ENCODE measurements at regions not wholly inside any gene's neighbourhood (a gene's known extent, or its start where the extent isn't known, plus 50 kb on each side); places are given as distances from the start of the nearest gene placed in this dataset.

DNA sequence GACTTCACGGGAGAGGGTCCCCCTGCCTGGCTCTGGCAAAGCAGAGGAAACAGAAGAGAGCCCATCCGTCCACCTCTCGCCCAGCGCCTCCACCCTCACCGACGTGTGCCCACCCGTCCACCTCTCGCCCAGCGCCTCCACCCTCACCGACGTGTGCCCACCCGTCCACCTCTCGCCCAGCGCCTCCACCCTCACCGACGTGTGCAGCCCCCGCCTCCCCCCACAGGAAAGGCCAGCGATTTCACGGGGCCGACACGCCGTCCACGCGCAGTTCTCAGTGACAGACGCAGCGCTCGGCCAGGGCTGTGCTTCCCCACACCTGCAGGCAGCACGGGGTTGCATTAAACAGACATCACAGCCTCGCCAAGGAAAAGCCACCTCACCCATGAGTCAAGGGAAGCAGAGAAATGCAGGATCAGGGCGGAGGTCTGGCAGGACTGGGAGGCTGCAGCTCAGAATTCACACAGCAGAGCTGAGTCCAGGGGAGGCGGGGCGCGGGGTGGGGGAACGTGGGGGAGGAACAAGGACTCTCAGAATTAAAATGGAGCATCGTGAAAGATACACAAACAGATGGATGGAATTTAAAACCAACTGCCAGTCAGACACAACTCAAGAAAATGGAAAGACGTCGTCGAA, 377.7 kb downstream of the BRD1 start:
- intact Hi-C loops (cut with DNase I), result no loop called here
- WGBS, 2 donors, result 35 to 36% methylated on average over 38 of the region's 38 CpGs
- no peak for DNase-seq

GRCh38 chr22:49449377-49449776, 378.3 kb downstream of the BRD1 start:
- no peak overlapping the region for H3K4me3 ChIP-seq
- H3K36me3 ChIP-seq, result no peaks in the 10 kb centered on the region
- no peaks in the 10 kb centered on the region for H3K9me3 ChIP-seq
- TF ChIP-seq POLR2AphosphoS5 (IDR thresholded peaks at IDR 0.05) (no peak), EP300 (IDR thresholded peaks at IDR 0.05) (no peak), POLR2A (IDR thresholded peaks at IDR 0.05) (no peak)
- TF ChIP-seq, protein P1, sequence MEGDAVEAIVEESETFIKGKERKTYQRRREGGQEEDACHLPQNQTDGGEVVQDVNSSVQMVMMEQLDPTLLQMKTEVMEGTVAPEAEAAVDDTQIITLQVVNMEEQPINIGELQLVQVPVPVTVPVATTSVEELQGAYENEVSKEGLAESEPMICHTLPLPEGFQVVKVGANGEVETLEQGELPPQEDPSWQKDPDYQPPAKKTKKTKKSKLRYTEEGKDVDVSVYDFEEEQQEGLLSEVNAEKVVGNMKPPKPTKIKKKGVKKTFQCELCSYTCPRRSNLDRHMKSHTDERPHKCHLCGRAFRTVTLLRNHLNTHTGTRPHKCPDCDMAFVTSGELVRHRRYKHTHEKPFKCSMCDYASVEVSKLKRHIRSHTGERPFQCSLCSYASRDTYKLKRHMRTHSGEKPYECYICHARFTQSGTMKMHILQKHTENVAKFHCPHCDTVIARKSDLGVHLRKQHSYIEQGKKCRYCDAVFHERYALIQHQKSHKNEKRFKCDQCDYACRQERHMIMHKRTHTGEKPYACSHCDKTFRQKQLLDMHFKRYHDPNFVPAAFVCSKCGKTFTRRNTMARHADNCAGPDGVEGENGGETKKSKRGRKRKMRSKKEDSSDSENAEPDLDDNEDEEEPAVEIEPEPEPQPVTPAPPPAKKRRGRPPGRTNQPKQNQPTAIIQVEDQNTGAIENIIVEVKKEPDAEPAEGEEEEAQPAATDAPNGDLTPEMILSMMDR (IDR thresholded peaks at IDR 0.05), result no peak
- no peak for DNase-seq
- no peaks in the 10 kb centered on the region for H3K4me1 ChIP-seq
- 71 to 73% methylated on average over 16 of the region's 16 CpGs for WGBS, 2 donors
- H3K27ac ChIP-seq, result no peak overlapping the region
- intact Hi-C loops (cut with DNase I), result no loop called here
- H3K27me3 ChIP-seq, result peaks cover 0 to 64% (median 25%) of the 10 kb centered on the region in 3 donors

More for the DNA sequence above, 377.7 kb downstream of the BRD1 start:
- no peak for TF ChIP-seq POLR2AphosphoS5 (IDR thresholded peaks at IDR 0.05)
- H3K9me3 ChIP-seq, result no peaks in the 10 kb centered on the region
- no peak overlapping the region for H3K27ac ChIP-seq
- H3K4me1 ChIP-seq, result no peaks in the 10 kb centered on the region
- H3K27me3 ChIP-seq, result peaks cover 0 to 69% (median 25%) of the 10 kb centered on the region in 3 donors
- H3K36me3 ChIP-seq, result no peaks in the 10 kb centered on the region
- H3K4me3 ChIP-seq, result no peak overlapping the region

GRCh38 chr22:49448526-49448925, 379.1 kb downstream of the BRD1 start:
- Histone ChIP-seq H3K9me3 (no peaks in the 10 kb centered on the region), H3K36me3 (no peaks in the 10 kb centered on the region), H3K27me3 (peaks cover 0 to 67% (median 25%) of the 10 kb centered on the region in 3 donors), H3K4me1 (no peaks in the 10 kb centered on the region), H3K4me3 (no peak overlapping the region), H3K27ac (no peak overlapping the region)
- WGBS, 2 donors, result 74 to 76% methylated on average over 14 of the region's 14 CpGs
- intact Hi-C loops (cut with DNase I), result no loop called here
- DNase-seq, result no peak
- TF ChIP-seq, protein P1 (IDR thresholded peaks at IDR 0.05), result no peak
- no peak for TF ChIP-seq POLR2A (IDR thresholded peaks at IDR 0.05)
- no peak for TF ChIP-seq POLR2AphosphoS5 (IDR thresholded peaks at IDR 0.05)
- no peak for TF ChIP-seq EP300 (IDR thresholded peaks at IDR 0.05)

DNA sequence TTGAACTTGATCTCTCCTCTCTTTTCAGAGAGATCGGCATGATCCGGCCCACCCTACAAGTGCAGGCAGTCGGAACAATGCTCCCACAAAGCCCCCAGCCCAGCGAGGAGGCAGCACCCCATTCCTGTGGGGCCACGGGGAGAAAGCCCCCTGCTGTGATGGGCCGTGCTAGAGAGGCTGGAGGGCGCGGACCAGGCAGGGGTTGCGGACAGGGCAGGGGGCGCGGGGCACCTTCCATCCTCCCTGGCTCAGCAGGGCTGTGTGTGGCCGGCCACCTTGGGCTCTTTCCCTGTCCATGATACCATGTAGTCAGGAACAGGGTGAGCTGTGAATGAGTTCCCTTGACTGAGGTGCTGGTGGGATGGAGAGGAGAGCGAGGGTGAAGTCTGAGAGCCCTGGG, 379.8 kb downstream of the BRD1 start:
- intact Hi-C loops (cut with DNase I), result no loop called here
- H3K4me3 ChIP-seq, result no peak overlapping the region
- no peak for TF ChIP-seq POLR2AphosphoS5 (IDR thresholded peaks at IDR 0.05)
- TF ChIP-seq, protein P1 (IDR thresholded peaks at IDR 0.05), result no peak
- H3K27ac ChIP-seq, result no peak overlapping the region
- H3K9me3 ChIP-seq, result no peaks in the 10 kb centered on the region
- peaks cover 0 to 67% (median 25%) of the 10 kb centered on the region in 3 donors for H3K27me3 ChIP-seq
- 88 to 92% methylated on average over 13 of the region's 13 CpGs for WGBS, 2 donors
- H3K36me3 ChIP-seq, result no peaks in the 10 kb centered on the region
- DNase-seq, result no peak
- H3K4me1 ChIP-seq, result no peaks in the 10 kb centered on the region

- Histone ChIP-seq H3K27ac (no peak overlapping the region), H3K27me3 (peaks cover 0 to 63% (median 25%) of the 10 kb centered on the region in 3 donors), H3K9me3 (no peaks in the 10 kb centered on the region), H3K36me3 (no peaks in the 10 kb centered on the region), H3K4me3 (no peak overlapping the region), H3K4me1 (no peaks in the 10 kb centered on the region)
- intact Hi-C loops (cut with DNase I), result no loop called here
- WGBS, 2 donors, result 66 to 80% methylated on average over 21 of the region's 21 CpGs
- no peak for TF ChIP-seq POLR2AphosphoS5 (IDR thresholded peaks at IDR 0.05)
- no peak for TF ChIP-seq POLR2A (IDR thresholded peaks at IDR 0.05)
- TF ChIP-seq EP300 (IDR thresholded peaks at IDR 0.05), result no peak
- TF ChIP-seq, protein P1 (IDR thresholded peaks at IDR 0.05), result no peak
- no peak for DNase-seq
These were observed 380.6 kb downstream of the BRD1 start for GRCh38 chr22:49446759-49447710.
